GM19395 (cell line): ENCODE measurements at regions not wholly inside any gene's neighbourhood (a gene's known extent, or its start where the extent isn't known, plus 50 kb on each side); places are given as distances from the start of the nearest gene placed in this dataset.
"Not testable (repeated sequence)": the region's sequence is repeated elsewhere in the genome, so short reads cannot be mapped to it uniquely, and the experiment has no call there.

Experiments used
- ATAC-seq: cut with Tn5 transposase; IDR thresholded peaks from one replicate; pipeline ENCODE4 v1.9.1; 2021; ENCODE audit warnings: mild to moderate bottlenecking, moderate library complexity; ENCODE audit not compliant: unreplicated experiment

DNA sequence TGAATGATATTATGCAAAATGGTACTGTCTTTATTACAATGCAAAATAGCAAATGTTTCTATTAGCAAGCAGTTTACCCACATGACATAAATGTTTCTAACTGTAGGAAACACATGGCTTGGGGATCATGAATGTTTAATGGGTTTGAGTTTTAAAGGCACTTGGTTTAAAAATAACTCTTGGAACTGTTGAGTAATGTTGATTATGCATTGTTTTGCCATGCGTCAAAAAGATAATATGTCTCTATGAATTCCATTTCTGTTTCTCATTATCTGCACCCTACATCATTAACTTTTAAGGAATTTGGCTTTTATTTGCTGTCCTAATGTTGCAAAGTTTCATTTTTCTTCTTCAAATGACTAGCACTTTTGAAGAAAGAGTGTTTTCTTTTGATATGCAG is 1355.5 kb downstream of the SUCLG1 start:
- no peak for ATAC-seq

DNA sequence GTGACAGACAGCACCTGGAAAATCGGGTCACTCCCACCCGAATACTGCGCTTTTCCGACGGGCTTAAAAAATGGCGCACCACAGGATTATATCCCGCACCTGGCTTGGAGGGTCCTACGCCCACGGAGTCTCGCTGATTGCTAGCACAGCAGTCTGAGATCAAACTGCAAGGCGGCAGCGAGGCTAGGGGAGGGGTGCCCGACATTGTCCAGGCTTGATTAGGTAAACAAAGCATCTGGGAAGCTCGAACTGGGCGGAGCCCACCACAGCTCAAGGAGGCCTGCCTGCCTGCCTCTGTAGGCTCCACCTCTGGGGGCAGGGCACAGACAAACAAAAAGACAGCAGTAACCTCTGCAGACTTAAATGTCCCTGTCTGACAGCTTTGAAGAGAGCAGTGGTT is 1370.0 kb downstream of the SUCLG1 start:
- not testable (repeated sequence) for ATAC-seq

DNA sequence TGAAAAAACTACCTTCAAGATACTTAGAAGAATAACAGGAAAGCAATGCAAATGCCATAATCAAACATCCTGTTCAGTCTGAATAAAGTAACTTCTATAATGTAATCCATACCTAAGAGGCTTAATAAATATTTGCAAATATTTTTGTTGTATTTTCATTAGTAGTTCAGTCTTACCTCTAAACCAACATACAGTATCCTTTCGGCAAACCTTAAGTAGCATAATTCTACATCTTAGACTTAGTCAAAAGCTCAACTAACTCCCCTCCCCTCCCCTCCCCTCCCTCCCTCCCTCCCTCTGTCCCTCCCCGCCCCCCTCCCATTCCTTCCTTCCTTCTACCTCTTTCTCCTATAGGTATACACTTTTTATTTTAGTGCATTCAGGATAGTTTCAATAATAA is 1373.2 kb downstream of the SUCLG1 start:
- ATAC-seq: no peak

DNA sequence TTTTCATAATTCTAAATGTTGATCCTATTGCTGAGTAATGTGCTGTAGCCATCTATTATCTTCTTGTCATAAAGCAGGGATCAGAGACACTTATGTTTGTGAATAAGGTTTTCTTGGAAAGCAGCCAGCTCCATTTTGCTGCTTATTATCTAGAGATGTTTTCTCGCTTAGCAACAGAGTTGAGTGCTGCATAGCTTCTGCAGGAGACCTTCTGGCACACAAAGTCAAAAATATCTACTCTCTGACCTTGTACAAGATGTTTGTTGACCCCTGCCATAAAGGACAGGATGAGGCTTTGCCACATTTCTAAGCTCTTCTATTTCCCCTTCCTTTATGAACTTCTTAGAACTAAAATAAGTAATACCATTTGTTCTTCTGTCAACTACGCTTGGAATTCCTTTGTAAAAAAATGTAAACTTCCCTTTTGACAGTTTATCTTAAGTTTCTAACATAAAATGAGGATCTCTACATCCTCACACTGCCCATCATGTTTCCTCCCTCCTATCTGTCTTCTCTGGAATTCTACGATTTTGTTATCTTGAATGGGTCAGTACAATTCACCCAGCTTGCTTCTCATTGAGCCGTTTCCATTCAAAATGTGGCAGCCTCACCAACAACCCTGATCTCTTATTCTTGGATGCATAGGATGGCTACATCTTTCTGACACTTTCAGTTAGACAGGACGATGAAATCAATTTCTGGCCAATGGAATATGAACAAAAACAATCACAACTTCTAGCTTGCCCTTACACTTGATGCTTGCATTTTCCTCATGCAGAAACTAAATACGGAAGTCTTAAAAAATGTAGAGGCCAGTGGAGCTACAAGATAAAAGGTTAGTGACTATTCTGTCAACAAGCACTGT is 1377.0 kb downstream of the SUCLG1 start:
- no peak for ATAC-seq

DNA sequence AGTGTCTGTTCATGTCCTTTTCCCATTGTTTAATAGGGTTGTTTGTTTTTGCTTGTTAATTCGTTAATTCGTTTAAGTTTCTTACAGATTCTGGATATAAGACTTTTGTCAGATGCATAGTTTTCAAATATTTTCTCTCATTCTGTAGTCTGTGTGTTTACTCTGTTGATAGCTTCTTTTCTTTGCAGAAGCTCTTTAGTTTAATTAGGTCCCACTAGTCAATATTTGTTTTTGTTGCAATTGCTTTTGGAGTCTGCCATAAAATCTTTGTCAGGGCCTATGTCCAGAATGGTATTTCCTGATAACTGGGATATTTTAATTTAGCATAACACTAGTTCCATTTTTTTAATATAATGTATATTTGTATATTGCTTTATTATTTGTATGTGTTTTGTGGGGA is 1380.1 kb downstream of the SUCLG1 start:
- no peak for ATAC-seq

DNA sequence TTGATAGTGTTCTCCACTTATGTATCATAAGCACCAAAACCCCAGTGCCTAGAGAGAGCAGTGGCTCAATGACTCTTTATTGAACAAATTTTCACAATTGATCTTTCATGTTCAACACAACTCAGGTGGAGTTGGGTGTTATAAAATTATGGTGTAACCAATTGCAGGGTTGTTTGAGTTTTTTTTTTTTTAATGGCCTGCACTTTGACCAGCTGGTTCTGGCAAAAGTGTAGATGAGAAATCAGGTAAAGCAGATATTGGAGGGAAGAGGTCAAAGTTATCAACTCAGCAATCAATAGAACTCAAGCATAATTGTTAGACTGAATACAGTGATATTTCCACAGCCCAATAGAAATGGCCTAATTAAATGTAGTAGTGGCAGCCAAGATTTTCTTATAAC is 1386.3 kb downstream of the SUCLG1 start:
- no peak for ATAC-seq

DNA sequence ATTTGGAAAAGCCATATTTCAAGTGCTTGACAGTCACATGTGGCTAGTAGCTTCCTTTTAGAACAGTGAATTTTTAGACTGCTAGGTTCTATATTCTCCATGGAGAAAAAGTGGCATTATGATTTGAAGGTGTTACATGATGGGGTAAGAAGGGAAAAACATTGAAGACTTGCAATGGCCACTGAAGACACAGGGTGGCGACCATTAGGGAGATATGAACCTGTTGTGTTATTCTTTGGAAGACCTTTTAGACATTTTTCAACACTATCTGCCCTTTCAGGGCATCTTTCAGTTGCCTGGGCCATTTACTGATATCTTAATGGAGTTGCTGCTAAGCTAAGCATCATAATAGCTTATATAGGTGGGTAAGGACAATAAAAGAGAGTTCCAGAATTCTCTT is 1387.2 kb downstream of the SUCLG1 start:
- no peak for ATAC-seq

DNA sequence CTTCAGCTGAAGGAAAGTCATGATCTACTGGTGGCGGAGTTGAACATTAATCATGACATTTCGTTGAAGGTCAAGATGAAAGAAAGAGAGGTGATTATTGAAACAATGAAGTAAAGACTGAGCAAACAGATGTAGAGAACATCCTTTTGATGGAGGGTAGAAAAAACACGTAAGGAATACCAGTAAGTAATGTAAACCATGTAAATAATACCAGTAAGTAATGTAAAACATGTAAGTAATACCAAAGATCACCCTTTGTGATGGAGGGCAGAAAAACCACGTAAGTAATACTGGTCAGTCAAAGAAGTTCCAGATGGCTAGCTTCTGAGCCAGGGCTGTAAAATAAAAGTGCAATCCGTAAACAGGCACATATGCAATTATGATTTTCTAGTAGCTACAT is 1387.7 kb downstream of the SUCLG1 start:
- ATAC-seq: no peak

DNA sequence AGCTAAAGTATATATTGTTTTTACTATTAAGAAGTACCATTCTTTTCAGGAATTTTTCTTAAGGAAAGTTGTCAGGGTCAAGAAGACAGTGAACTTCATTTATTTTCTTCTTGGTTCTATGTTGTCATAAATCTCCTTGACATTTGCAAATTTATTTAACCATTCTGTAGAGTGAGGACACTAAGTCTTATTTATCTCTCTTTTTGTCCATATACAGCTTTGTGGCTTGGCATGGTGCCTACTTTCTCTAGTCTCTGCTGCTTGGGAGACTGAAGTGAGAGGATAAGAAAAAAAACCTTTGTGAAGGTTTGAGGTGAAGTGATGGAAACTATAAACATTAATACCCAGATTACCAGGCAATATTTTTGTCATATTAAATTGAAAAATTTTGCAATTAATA is 1389.4 kb downstream of the SUCLG1 start:
- no peak for ATAC-seq

DNA sequence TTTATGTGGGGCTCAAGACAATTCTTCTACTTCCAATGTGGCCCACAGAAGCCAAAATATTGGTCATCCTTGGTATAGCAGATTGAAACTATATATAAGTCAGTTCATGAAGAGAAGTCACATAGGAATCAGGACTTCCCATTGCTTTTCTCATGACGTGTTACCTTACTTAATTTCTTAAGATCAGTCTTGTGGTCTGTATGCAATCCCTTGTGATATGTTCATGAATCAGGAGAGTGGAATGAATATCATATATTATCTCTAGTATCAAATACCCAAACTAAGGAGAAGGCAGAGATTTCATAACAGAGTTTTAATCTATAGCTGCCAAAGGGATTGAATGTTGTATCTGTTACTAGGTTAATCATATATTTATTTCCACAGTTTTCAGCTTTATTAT is 1390.4 kb downstream of the SUCLG1 start:
- no peak for ATAC-seq

DNA sequence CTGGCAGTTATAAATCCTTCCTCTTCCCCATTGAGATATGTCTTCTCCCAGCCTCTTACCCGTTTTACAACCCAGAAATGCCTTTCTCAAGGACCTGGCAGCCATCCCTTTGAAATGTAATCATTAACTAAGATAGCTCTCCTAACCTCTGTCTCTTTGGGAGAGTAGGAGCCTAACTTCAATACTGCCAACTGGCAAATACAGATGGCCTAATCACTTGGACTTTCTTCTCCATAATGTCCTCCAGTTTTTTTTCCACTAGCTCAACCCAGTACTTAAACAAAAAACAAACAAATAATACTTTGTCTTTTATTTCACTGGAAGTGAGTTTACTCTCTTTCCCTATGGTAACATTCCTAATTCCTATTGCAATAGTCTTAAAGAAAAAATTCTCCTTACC is 1391.1 kb downstream of the SUCLG1 start:
- ATAC-seq: no peak

DNA sequence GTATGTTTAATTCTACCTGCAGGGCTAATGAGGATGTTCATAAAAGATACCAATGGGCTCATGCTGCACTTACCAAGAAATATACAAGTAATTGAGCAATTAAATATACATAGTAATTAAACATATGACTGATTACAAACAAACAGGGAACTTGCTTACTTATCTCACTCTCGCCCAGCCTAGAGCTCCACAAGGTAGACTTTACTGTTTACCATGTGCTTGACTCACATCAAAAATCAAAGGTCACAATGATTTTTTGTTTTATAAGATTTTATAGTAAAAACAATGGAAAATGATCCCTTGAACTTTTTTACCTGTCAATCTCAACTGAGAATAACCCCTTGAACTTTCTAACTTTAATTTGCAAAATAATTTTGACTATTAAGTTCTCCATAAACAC is 1395.1 kb downstream of the SUCLG1 start:
- no peak for ATAC-seq

DNA sequence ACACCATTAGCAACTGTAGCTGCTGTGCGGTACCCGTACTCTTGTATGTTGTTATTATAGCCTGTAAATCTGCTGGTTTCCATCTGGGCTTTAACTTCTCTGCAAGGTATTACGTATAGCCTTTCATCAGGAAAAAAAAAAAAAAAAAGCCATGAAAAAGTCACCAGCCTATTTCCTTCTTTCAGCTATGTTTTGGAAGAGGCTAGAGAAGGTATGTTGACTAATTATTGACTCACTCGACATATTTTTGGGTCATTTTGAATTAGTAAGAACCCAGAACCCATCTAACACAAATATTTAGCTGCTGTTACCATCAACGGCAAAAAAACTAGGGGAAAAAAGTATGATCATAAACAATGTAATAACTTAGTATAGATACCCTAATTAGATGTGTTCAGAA is 1395.6 kb downstream of the SUCLG1 start:
- ATAC-seq: no peak

DNA sequence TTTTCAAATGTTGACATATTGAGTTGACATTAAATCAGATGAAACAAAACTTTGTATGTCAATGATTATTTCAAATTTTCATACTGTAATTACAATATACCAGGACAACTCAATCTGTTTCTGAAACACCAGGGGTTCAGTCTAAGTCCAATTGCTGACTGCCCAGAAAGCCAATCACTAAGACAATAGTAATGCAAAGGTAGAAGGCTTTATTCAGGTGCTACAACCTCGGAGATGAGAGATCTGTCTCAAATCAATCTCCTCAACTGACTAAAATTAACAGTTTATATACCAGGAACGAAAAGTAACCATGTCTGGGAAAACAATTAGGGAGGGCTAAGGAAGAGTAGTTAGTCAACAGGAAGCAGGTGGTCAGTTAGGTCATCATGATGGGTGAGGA is 1400.4 kb downstream of the SUCLG1 start:
- no peak for ATAC-seq

DNA sequence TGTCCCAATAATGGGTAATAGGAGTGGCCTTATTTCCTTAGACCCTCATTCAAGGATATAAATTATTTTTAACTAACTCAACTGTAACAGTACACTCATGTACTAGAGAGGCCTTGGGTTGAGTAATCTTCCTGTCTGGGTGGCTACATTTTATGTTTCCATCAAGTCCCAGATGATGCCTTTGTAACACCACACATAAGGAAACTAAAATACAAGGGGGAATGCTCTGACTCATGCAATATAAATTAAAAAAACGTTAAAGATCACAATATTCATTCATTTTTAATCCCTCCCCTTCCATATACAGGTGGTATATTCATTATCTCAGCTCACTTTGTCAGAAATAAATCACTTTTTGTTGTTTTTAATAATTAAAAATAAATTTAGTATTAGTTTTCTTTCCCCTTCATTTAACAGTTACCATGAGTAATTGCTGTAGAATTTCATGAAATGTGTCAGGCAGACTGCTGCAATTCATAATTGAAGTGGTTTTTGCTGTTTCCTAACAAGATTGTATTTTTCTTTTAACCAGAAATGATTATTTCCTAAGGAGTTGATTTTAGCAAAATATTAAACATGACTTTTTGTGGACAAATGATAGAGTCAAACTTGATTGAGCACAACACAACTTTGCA is 1403.6 kb downstream of the SUCLG1 start:
- no peak for ATAC-seq

DNA sequence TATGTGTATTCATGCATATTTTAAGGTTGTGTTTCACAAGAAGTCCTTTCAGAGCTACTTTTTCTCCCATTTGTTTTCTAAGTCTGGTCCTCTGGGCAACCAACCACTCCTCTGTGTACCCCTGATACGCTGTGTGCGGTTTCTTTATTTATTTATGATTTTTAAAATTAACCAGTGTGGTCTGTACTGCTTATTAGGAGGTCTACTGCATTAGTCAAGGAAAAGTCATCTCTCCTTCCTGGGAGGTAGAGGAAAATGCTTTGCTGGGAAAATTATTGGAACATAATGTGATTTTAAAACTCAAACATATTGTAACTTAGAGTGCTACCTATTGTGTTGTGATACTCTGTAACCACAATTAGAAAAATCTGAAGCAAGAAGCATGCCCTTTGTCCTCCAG is 1404.3 kb downstream of the SUCLG1 start:
- ATAC-seq: no peak

DNA sequence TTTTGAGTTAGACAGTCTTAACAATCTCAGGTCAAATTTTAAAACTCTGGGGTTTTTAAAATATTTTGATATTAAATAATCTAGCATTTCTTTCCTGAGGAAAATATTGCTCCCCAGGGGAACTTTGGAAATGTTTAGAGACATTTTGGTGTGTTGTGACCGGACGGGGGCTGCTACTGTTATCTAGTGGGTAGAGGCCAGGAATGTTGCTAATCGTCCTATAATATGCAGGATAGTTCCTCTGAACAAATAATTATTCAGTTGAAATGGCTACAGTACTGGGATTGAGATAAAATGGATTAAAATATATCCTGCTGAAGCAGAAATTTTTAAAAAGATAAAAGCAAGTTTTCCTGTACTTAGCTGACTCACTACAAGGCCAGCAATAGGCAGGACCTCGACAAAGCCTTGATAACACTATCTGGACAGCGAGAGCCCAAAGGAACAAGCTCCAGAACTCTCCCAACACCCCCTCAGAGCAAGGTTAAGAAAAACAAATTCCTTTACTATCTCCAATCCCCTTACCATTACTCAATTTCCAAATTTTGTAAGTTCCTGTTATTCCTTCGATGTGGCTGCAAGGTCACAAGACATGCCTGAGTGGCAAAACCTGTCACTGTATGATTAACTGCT is 1407.4 kb downstream of the SUCLG1 start:
- ATAC-seq: no peak

DNA sequence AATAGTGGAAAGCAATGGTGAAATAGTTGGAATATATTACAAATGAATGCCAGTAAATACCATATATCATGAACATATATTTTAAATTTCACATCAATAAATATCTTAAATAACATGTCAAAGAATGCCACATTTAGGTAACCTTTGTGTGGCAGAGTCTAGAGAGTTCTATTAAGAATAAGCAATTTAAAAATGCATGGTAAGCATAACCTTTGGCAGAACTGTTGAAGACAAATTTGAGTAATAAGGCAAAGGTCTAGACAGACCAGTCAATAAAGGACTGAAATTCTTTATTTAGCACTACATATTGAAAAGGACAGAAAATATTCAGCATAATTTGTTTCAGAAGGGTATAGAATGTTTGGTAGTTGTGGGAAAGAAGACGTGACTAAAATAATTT is 1417.0 kb downstream of the SUCLG1 start:
- ATAC-seq: no peak

DNA sequence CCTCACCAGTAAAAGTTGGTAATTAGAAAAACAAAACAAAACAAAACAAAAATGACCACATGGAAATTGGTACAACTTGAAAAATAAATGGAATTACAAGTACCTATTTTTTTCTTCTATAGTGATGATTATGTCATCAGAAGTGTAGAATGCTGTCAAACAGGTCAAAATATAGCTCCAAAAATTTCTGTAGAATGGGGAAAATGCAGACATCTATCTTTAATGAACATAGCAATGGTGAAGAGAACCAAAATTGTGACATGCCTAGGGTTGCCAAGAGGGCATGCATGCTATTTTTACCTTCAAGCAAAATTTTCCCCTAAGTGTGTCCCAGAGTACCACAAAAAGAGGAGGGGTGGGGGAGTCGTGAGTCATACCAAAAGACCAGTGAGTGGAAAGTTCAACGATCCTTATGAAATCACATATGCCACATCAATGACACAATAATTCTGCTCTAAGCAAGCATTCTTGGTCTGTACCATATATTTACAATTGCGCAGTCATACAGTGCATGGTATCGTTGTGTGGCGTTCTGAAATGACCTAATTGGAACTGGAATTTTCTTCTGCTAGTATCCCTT is 1436.4 kb downstream of the SUCLG1 start:
- no peak for ATAC-seq

DNA sequence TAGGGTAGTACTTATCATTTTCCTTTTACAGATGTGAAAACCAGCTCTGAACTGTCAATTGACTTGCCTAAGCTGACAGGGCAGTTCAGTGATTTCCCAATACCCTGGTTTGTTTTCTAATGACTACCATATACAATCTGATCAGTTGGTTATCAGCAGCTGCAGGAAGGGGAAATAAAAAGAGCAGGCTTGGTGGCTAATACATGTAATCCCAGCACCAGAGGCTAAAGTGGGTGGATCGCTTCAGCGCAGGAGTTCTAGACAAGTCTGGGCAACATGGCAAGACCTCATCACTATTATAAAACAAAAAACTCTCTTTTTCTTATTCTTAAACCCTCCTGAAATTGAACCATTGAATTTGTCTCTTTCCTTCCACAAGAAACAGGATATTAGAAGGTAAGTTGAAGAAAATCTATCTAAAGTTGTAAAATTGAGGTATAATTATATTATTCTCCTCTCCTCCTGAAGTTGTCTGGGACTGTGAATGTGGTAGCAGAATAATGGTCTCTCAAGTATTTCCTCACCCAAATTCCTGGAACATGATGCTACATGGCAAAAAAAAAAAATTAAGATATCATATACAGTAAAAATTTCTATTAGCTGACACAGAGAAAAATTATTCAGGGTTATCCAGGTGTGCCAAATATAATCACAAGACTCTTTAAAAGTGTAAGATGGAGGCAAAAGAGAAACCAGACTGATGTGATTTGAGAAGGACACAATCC is 1441.6 kb downstream of the SUCLG1 start:
- no peak for ATAC-seq
